NB4 (cell line): ENCODE measurements at regions not wholly inside any gene's neighbourhood (a gene's known extent, or its start where the extent isn't known, plus 50 kb on each side); places are given as distances from the start of the nearest gene placed in this dataset.

Experiments
- MYC ChIP-seq: IDR thresholded peaks from 2 replicates; pipeline ENCODE4 v1.6.1; 2011; ENCODE audit warnings: low read depth, low read length
- TF ChIP-seq, protein P1 (sequence below): IDR thresholded peaks from one replicate; pipeline ENCODE4 v1.5.1; 2012; ENCODE audit warnings: low read depth, low read length

GRCh38 chr11:80849253-80849652, 1408.4 kb upstream of the TENM4 start:
- TF ChIP-seq, protein P1, sequence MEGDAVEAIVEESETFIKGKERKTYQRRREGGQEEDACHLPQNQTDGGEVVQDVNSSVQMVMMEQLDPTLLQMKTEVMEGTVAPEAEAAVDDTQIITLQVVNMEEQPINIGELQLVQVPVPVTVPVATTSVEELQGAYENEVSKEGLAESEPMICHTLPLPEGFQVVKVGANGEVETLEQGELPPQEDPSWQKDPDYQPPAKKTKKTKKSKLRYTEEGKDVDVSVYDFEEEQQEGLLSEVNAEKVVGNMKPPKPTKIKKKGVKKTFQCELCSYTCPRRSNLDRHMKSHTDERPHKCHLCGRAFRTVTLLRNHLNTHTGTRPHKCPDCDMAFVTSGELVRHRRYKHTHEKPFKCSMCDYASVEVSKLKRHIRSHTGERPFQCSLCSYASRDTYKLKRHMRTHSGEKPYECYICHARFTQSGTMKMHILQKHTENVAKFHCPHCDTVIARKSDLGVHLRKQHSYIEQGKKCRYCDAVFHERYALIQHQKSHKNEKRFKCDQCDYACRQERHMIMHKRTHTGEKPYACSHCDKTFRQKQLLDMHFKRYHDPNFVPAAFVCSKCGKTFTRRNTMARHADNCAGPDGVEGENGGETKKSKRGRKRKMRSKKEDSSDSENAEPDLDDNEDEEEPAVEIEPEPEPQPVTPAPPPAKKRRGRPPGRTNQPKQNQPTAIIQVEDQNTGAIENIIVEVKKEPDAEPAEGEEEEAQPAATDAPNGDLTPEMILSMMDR: no peak
- no peak for TF ChIP-seq MYC
